ENCODE measurements at regions not wholly inside any gene's neighbourhood (a gene's known extent, or its start where the extent isn't known, plus 50 kb on each side); places are given as distances from the start of the nearest gene placed in this dataset.

GRCh38 chr4:133472244-133472643 lies 323.1 kb downstream of the PCDH10 start:
- no peak overlapping the region for H3K4me3 ChIP-seq
- intact Hi-C loops (cut with DNase I; ENCODE audit: low total_unique reads) = no loop called here

GRCh38 chr4:133467290-133467947 lies 318.3 kb downstream of the PCDH10 start:
- Histone ChIP-seq H3K27me3 (no peaks in the 10 kb centered on the region), H3K4me3 (no peak overlapping the region), H3K27ac (no peak overlapping the region), H3K9me3 (no peaks in the 10 kb centered on the region), H3K36me3 (no peaks in the 10 kb centered on the region), H3K4me1 (no peaks in the 10 kb centered on the region)
- no peak for DNase-seq (ENCODE audit: low spot score in 2 of 2)
- intact Hi-C loops (cut with DNase I; ENCODE audit: low total_unique reads) = no loop called here
- TF ChIP-seq POLR2A (IDR thresholded peaks at IDR 0.05) (no peak), POLR2AphosphoS5 (IDR thresholded peaks at IDR 0.05) (no peak), CTCF (IDR thresholded peaks at IDR 0.05) (no peak)

More at GRCh38 chr4:133472244-133472643, 323.1 kb downstream of the PCDH10 start:
- no peak overlapping the region for H3K27ac ChIP-seq
- no peaks in the 10 kb centered on the region for H3K9me3 ChIP-seq
- no peaks in the 10 kb centered on the region for H3K36me3 ChIP-seq
- H3K4me1 ChIP-seq = no peaks in the 10 kb centered on the region
- no peak for TF ChIP-seq CTCF (IDR thresholded peaks at IDR 0.05)
- TF ChIP-seq POLR2AphosphoS5 (IDR thresholded peaks at IDR 0.05) = no peak
- TF ChIP-seq POLR2A (IDR thresholded peaks at IDR 0.05) = no peak
- no peaks in the 10 kb centered on the region for H3K27me3 ChIP-seq
- DNase-seq (ENCODE audit: low spot score in 2 of 2) = no peak

- intact Hi-C loops (cut with DNase I; ENCODE audit: low total_unique reads) = no loop called here
- Histone ChIP-seq H3K27ac (no peak overlapping the region), H3K27me3 (no peaks in the 10 kb centered on the region), H3K4me1 (no peaks in the 10 kb centered on the region), H3K4me3 (no peak overlapping the region), H3K36me3 (no peaks in the 10 kb centered on the region), H3K9me3 (no peaks in the 10 kb centered on the region)
- no peak for DNase-seq (ENCODE audit: low spot score in 2 of 2)
- TF ChIP-seq POLR2A (IDR thresholded peaks at IDR 0.05) (no peak), POLR2AphosphoS5 (IDR thresholded peaks at IDR 0.05) (no peak), CTCF (IDR thresholded peaks at IDR 0.05) (no peak)
Measured at GRCh38 chr4:133465022-133465421, 315.9 kb downstream of the PCDH10 start.

- H3K36me3 ChIP-seq = no peaks in the 10 kb centered on the region
- no peaks in the 10 kb centered on the region for H3K9me3 ChIP-seq
- no peaks in the 10 kb centered on the region for H3K4me1 ChIP-seq
- no peaks in the 10 kb centered on the region for H3K27me3 ChIP-seq
- TF ChIP-seq POLR2AphosphoS5 (IDR thresholded peaks at IDR 0.05) = no peak
- TF ChIP-seq POLR2A (IDR thresholded peaks at IDR 0.05) = no peak
- TF ChIP-seq CTCF (IDR thresholded peaks at IDR 0.05) = no peak
- intact Hi-C loops (cut with DNase I; ENCODE audit: low total_unique reads) = no loop called here
- DNase-seq (ENCODE audit: low spot score in 2 of 2) = no peak
- H3K27ac ChIP-seq = no peak overlapping the region
- H3K4me3 ChIP-seq = no peak overlapping the region
Measured at GRCh38 chr4:133464311-133464710, 315.2 kb downstream of the PCDH10 start.

- H3K36me3 ChIP-seq = no peaks in the 10 kb centered on the region
- DNase-seq (ENCODE audit: low spot score in 2 of 2) = no peak
- H3K4me3 ChIP-seq = no peak overlapping the region
- H3K9me3 ChIP-seq = no peaks in the 10 kb centered on the region
- H3K27me3 ChIP-seq = no peaks in the 10 kb centered on the region
- no peaks in the 10 kb centered on the region for H3K4me1 ChIP-seq
- H3K27ac ChIP-seq = no peak overlapping the region
- no peak for TF ChIP-seq POLR2AphosphoS5 (IDR thresholded peaks at IDR 0.05)
- no peak for TF ChIP-seq POLR2A (IDR thresholded peaks at IDR 0.05)
- no peak for TF ChIP-seq CTCF (IDR thresholded peaks at IDR 0.05)
- intact Hi-C loops (cut with DNase I; ENCODE audit: low total_unique reads) = no loop called here
Measured at GRCh38 chr4:133452678-133453077, 303.6 kb downstream of the PCDH10 start.

Data from breast epithelium (tissue), 4 donors.